Parathyroid adenoma (tissue), 2 donors: ENCODE measurements at regions not wholly inside any gene's neighbourhood (a gene's known extent, or its start where the extent isn't known, plus 50 kb on each side); places are given as distances from the start of the nearest gene placed in this dataset.

Source experiments
- H2AFZ ChIP-seq: fragments of 300-600 bp; sonication (generic); one replicate; pipeline ENCODE4 v1.7.0; 2017; ENCODE audit warnings: antibody characterized with exemption, mild to moderate bottlenecking
- H3K27ac ChIP-seq: fragments of 300-600 bp; sonication (generic); one replicate; pipeline ENCODE4 v1.7.0; 2017
- H3K27me3 ChIP-seq: fragments of 300-600 bp; sonication (generic); one replicate; pipeline ENCODE4 v1.7.0; 2017; ENCODE audit warnings: low read length; ENCODE audit not compliant: control insufficient read depth, insufficient read depth
- H3K36me3 ChIP-seq: fragments of 300-600 bp; sonication (generic); one replicate; pipeline ENCODE4 v1.7.0; 2017; ENCODE audit warnings: low read length; ENCODE audit not compliant: control insufficient read depth, insufficient read depth
- H3K4me1 ChIP-seq: fragments of 300-600 bp; sonication (generic); one replicate; pipeline ENCODE4 v1.7.0; 2017; ENCODE audit warnings: control low read depth
- H3K4me2 ChIP-seq: fragments of 300-600 bp; sonication (generic); one replicate; pipeline ENCODE4 v1.7.0; 2017; ENCODE audit warnings: low read length
- H3K4me3 ChIP-seq: fragments of 300-600 bp; sonication (generic); one replicate; pipeline ENCODE4 v1.7.0; 2017; ENCODE audit warnings: low read depth, low read length
- H3K79me2 ChIP-seq: fragments of 300-600 bp; sonication (generic); one replicate; pipeline ENCODE4 v1.7.0; 2017; ENCODE audit warnings: control low read depth
- H3K9ac ChIP-seq: fragments of 300-600 bp; sonication (generic); one replicate; pipeline ENCODE4 v1.7.0; 2017; ENCODE audit warnings: mild to moderate bottlenecking
- H3K9me3 ChIP-seq: fragments of 300-600 bp; sonication (generic); one replicate; pipeline ENCODE4 v1.7.0; 2017; ENCODE audit warnings: low read length; ENCODE audit not compliant: control insufficient read depth
- TF ChIP-seq, protein P1 (sequence below): fragments of 300-600 bp; sonication (generic); IDR thresholded peaks from one replicate; pipeline ENCODE4 v1.7.0; 2017; ENCODE audit warnings: antibody characterized with exemption, mild to moderate bottlenecking
- donor health status: primary hyperparathyroidism.

DNA sequence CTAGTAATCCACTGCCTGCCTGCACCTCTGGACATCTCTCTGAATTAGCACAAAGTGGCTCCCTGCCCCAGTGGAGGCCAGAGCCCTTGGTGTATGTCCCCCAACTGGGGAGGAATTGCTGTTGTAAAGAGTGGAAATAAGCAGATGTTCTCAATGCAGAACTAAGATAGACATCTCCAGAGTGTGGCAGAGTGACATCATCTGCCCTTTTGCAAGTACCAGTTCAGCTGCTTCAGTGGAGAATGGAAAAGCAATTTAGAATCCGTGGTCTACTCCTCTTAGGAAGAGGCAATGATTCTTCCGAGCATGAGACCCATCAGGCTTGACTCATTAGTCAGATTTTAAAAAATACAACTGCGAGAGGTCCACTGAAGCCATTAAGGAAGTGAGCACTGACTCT lies 1512.0 kb upstream of the GOT2 start:
- Histone ChIP-seq H3K4me1 (no peaks in the 10 kb centered on the region), H3K9ac (no peak overlapping the region), H3K4me3 (no peak overlapping the region), H3K4me2 (no peak overlapping the region), H3K36me3 (no peaks in the 10 kb centered on the region), H3K27ac (no peak overlapping the region), H2AFZ (no peak overlapping the region), H3K27me3 (no peaks in the 10 kb centered on the region), H3K79me2 (no peaks in the 10 kb centered on the region), H3K9me3 (no peaks in the 10 kb centered on the region)
- TF ChIP-seq, protein P1, sequence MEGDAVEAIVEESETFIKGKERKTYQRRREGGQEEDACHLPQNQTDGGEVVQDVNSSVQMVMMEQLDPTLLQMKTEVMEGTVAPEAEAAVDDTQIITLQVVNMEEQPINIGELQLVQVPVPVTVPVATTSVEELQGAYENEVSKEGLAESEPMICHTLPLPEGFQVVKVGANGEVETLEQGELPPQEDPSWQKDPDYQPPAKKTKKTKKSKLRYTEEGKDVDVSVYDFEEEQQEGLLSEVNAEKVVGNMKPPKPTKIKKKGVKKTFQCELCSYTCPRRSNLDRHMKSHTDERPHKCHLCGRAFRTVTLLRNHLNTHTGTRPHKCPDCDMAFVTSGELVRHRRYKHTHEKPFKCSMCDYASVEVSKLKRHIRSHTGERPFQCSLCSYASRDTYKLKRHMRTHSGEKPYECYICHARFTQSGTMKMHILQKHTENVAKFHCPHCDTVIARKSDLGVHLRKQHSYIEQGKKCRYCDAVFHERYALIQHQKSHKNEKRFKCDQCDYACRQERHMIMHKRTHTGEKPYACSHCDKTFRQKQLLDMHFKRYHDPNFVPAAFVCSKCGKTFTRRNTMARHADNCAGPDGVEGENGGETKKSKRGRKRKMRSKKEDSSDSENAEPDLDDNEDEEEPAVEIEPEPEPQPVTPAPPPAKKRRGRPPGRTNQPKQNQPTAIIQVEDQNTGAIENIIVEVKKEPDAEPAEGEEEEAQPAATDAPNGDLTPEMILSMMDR = no peak

DNA sequence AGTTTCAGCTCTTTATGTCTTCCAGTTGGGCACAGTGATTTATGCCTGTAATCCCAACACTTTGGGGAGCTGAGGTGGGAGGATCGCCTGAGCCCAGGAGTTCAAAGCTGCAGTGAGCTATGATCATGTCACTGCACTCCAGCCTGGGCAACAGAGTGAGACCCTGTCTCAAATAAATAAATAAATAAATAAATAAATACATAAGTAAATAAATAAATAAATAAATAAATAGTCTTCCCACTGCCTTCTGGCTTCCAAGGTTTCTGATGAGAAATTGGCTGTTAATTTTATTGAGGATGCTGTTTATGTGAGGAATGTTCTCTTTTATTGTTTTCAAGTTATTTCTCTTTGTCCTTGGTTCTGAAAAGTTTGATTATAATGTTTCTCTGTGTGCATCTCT lies 1507.6 kb upstream of the GOT2 start:
- Histone ChIP-seq H3K27ac (no peak overlapping the region), H3K9ac (no peak overlapping the region), H3K79me2 (no peaks in the 10 kb centered on the region), H3K36me3 (no peaks in the 10 kb centered on the region), H3K4me3 (no peak overlapping the region), H3K4me2 (no peak overlapping the region), H2AFZ (no peak overlapping the region), H3K9me3 (no peaks in the 10 kb centered on the region), H3K27me3 (no peaks in the 10 kb centered on the region), H3K4me1 (no peaks in the 10 kb centered on the region)
- TF ChIP-seq, protein P1 = no peak

DNA sequence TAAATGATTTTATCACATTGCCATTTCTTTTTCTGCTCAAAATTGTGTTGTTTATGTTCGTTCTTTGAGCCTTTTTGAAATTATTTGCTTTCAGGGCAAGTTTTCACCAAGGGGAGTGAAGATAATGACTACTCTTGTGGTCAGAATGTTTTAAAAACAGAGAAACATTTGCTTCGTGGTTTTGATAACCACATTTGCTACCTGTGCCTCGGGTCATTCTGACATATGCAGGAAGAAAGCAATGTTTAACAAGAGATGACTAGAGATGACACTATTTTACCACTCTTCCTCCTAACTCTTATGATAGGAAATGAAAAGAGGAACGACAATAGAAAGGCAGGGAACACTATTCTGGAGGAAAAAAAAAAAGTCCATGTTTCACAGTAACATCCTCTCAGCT lies 1496.5 kb upstream of the GOT2 start:
- Histone ChIP-seq H3K27ac (no peak overlapping the region), H3K4me1 (no peaks in the 10 kb centered on the region), H3K4me3 (no peak overlapping the region), H2AFZ (no peak overlapping the region), H3K9me3 (no peaks in the 10 kb centered on the region), H3K4me2 (no peak overlapping the region), H3K9ac (no peak overlapping the region), H3K27me3 (no peaks in the 10 kb centered on the region), H3K36me3 (no peaks in the 10 kb centered on the region), H3K79me2 (no peaks in the 10 kb centered on the region)
- TF ChIP-seq, protein P1 = no peak

DNA sequence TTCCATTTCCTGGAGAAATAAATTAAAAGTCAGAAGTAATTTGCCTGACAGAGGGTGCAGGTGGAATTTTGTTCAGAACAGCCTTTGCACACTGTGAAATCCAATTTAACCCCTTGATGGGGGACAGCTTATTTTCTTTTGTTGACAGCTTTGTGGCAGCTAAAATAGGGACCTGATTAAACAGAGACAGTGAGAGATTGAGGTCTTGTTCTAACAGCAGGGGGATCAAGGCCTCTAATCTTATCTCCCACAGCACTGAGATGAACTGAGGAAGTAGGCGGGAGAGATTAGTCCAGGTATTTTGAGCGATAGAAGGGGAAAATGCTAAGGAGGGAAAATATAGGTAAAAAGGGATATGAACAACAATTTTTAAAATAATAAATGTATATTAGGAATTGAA lies 1491.4 kb upstream of the GOT2 start:
- Histone ChIP-seq H3K9ac (no peak overlapping the region), H2AFZ (no peak overlapping the region), H3K4me3 (no peak overlapping the region), H3K4me1 (no peaks in the 10 kb centered on the region), H3K36me3 (no peaks in the 10 kb centered on the region), H3K27me3 (no peaks in the 10 kb centered on the region), H3K9me3 (no peaks in the 10 kb centered on the region), H3K4me2 (no peak overlapping the region), H3K27ac (no peak overlapping the region), H3K79me2 (no peaks in the 10 kb centered on the region)
- TF ChIP-seq, protein P1 = no peak

DNA sequence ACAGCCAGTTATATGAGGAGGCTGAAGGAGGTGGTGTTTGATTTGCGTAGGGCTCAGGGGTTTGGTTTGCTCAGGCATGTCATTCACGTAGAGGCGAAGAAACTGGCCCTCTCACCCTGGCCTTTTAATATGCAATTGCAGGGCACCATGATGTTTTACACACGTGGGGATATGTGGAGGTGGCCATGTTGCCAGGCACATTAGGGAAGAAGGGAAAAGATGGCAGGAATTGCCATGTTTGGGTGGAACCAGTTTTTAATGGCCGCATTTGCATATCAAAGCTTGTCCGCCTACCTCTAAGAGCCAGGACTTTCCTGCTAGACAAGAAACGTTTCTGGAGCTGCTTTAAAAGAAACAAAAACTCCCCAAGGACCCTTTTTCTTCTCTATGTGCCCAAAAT lies 1483.7 kb upstream of the GOT2 start:
- Histone ChIP-seq H3K9me3 (no peaks in the 10 kb centered on the region), H3K27me3 (no peaks in the 10 kb centered on the region), H3K4me2 (no peak overlapping the region), H2AFZ (no peak overlapping the region), H3K4me3 (no peak overlapping the region), H3K9ac (no peak overlapping the region), H3K27ac (no peak overlapping the region), H3K36me3 (no peaks in the 10 kb centered on the region), H3K4me1 (no peaks in the 10 kb centered on the region), H3K79me2 (no peaks in the 10 kb centered on the region)
- TF ChIP-seq, protein P1 = no peak
